ENCODE measurements at regions not wholly inside any gene's neighbourhood (a gene's known extent, or its start where the extent isn't known, plus 50 kb on each side); places are given as distances from the start of the nearest gene placed in this dataset.

- no peaks in the 10 kb centered on the region for H3K36me3 ChIP-seq
- no peak overlapping the region for H3K4me3 ChIP-seq
- ATAC-seq (ENCODE audit: insufficient number of reproducible peaks, low FRiP score, low read depth) = no peak
- DNase-seq (ENCODE audit: low spot score) = no peak
- H3K27me3 ChIP-seq (replicated peaks; ENCODE audit: insufficient read depth) = no peaks in the 10 kb centered on the region
- TF ChIP-seq, protein P1, sequence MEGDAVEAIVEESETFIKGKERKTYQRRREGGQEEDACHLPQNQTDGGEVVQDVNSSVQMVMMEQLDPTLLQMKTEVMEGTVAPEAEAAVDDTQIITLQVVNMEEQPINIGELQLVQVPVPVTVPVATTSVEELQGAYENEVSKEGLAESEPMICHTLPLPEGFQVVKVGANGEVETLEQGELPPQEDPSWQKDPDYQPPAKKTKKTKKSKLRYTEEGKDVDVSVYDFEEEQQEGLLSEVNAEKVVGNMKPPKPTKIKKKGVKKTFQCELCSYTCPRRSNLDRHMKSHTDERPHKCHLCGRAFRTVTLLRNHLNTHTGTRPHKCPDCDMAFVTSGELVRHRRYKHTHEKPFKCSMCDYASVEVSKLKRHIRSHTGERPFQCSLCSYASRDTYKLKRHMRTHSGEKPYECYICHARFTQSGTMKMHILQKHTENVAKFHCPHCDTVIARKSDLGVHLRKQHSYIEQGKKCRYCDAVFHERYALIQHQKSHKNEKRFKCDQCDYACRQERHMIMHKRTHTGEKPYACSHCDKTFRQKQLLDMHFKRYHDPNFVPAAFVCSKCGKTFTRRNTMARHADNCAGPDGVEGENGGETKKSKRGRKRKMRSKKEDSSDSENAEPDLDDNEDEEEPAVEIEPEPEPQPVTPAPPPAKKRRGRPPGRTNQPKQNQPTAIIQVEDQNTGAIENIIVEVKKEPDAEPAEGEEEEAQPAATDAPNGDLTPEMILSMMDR (IDR thresholded peaks at IDR 0.05) = no peak
- no peak overlapping the region for H3K27ac ChIP-seq
- H3K4me1 ChIP-seq (ENCODE audit: control insufficient read depth in 1 of 2, low read depth in 2 of 2) = peaks cover 0 to 9% of the 10 kb centered on the region in 2 donors
- no peaks in the 10 kb centered on the region for H3K9me3 ChIP-seq
Observed at GRCh38 chr16:9256196-9256595, 164.8 kb downstream of the HAPSTR1 start.

GRCh38 chr16:9257843-9258242 is 166.4 kb downstream of the HAPSTR1 start:
- Histone ChIP-seq H3K36me3 (no peaks in the 10 kb centered on the region), H3K27me3 (replicated peaks; ENCODE audit: insufficient read depth) (no peaks in the 10 kb centered on the region), H3K9me3 (no peaks in the 10 kb centered on the region), H3K27ac (no peak overlapping the region), H3K4me3 (no peak overlapping the region), H3K4me1 (ENCODE audit: control insufficient read depth in 1 of 2, low read depth in 2 of 2) (peaks cover 0 to 16% of the 10 kb centered on the region in 2 donors)
- no peak for ATAC-seq (ENCODE audit: insufficient number of reproducible peaks, low FRiP score, low read depth)
- no peak for DNase-seq (ENCODE audit: low spot score)
- TF ChIP-seq, protein P1 (IDR thresholded peaks at IDR 0.05) = no peak

- ATAC-seq (ENCODE audit: insufficient number of reproducible peaks, low FRiP score, low read depth) = no peak
Observed at GRCh38 chr16:9258423-9259051, 167.1 kb downstream of the HAPSTR1 start.

DNA sequence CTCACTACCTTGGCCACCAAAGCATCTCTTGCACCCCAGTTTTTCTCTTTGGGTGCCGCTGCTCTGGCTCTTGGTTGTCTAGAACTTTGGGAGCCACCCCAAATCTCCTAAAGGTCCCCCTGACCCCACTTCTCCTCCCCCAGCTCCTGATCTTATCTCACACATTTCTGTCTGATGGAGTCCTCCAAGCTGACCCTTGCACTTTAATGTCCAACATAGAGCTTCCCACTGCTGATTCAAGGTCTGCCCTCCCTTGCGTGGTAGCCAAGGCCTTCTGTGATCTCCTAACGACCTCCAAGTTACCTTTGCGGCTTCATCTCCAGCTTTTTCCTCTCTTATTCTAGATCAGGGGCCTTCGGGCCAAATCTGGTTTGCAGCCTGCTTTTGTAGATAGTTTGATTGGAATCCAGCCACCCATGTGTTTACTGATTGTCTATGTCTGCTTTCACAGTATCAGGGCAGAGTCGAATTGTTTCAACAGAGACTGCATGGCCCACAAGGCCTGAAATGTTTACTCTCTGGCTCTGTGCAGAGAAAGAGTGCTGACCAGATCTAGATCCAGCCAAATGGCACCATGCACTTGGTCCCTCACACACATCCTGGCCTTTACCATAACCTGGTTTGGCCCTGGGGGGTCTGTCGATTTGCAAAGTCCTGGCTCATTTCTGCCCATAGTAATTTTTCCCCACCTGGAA is 168.6 kb downstream of the HAPSTR1 start:
- Histone ChIP-seq H3K9me3 (no peaks in the 10 kb centered on the region), H3K27ac (no peak overlapping the region), H3K4me3 (no peak overlapping the region), H3K36me3 (no peaks in the 10 kb centered on the region), H3K27me3 (replicated peaks; ENCODE audit: insufficient read depth) (no peaks in the 10 kb centered on the region), H3K4me1 (ENCODE audit: control insufficient read depth in 1 of 2, low read depth in 2 of 2) (peaks cover 0 to 22% of the 10 kb centered on the region in 2 donors)
- DNase-seq (ENCODE audit: low spot score) = no peak
- no peak for ATAC-seq (ENCODE audit: insufficient number of reproducible peaks, low FRiP score, low read depth)
- TF ChIP-seq, protein P1 (IDR thresholded peaks at IDR 0.05) = no peak

More at GRCh38 chr16:9258423-9259051, 167.1 kb downstream of the HAPSTR1 start:
- peaks cover 0 to 22% of the 10 kb centered on the region in 2 donors for H3K4me1 ChIP-seq (ENCODE audit: control insufficient read depth in 1 of 2, low read depth in 2 of 2)
- no peak overlapping the region for H3K4me3 ChIP-seq
- TF ChIP-seq, protein P1 (IDR thresholded peaks at IDR 0.05) = peak; percentile 58
- no peaks in the 10 kb centered on the region for H3K9me3 ChIP-seq
- no peak overlapping the region for H3K27ac ChIP-seq
- H3K27me3 ChIP-seq (replicated peaks; ENCODE audit: insufficient read depth) = no peaks in the 10 kb centered on the region
- no peaks in the 10 kb centered on the region for H3K36me3 ChIP-seq
- DNase-seq (ENCODE audit: low spot score) = no peak

- H3K4me1 ChIP-seq (ENCODE audit: control insufficient read depth in 1 of 2, low read depth in 2 of 2) = peaks cover 0 to 22% of the 10 kb centered on the region in 2 donors
- H3K36me3 ChIP-seq = no peaks in the 10 kb centered on the region
- H3K27ac ChIP-seq = no peak overlapping the region
- no peaks in the 10 kb centered on the region for H3K9me3 ChIP-seq
- TF ChIP-seq, protein P1 (IDR thresholded peaks at IDR 0.05) = no peak
- H3K27me3 ChIP-seq (replicated peaks; ENCODE audit: insufficient read depth) = no peaks in the 10 kb centered on the region
- H3K4me3 ChIP-seq = no peak overlapping the region
- DNase-seq (ENCODE audit: low spot score) (no peak), ATAC-seq (ENCODE audit: insufficient number of reproducible peaks, low FRiP score, low read depth) (no peak)
Observed at GRCh38 chr16:9260666-9261065, 169.2 kb downstream of the HAPSTR1 start.
